Activated CD4-positive, alpha-beta memory T cell treated with anti-CD3 and anti-CD28 coated beads for 36 hours (primary cell): ENCODE measurements at regions not wholly inside any gene's neighbourhood (a gene's known extent, or its start where the extent isn't known, plus 50 kb on each side); places are given as distances from the start of the nearest gene placed in this dataset.
"Not testable (repeated sequence)": the region's sequence is repeated elsewhere in the genome, so short reads cannot be mapped to it uniquely, and the experiment has no call there.

Experiments
- CTCF ChIA-PET: fragments of 350-600 bp; sonication (Branson Sonifier 250); formaldehyde crosslinking; loops from one replicate; lab custom pipeline; 2021; ENCODE audit warnings: antibody characterized with exemption, inconsistent platforms; lab: Charles Lee
- POLR2A ChIA-PET: fragments of 350-600 bp; sonication (Branson Sonifier 250); formaldehyde crosslinking; loops from one replicate; lab custom pipeline; 2021; ENCODE audit warnings: antibody characterized with exemption; lab: Charles Lee
- DNase-seq: peaks from one replicate; pipeline ENCODE4 v3.0.0-alpha.2; 2020
- H3K27ac Mint-ChIP-seq: one replicate; pipeline ENCODE4 v1.8.0; 2021; ENCODE audit warnings: mixed read lengths
- H3K27me3 Mint-ChIP-seq: one replicate; pipeline ENCODE4 v1.8.0; 2021; ENCODE audit warnings: mixed read lengths
- H3K36me3 Mint-ChIP-seq: one replicate; pipeline ENCODE4 v1.8.0; 2021; ENCODE audit warnings: mixed read lengths
- H3K4me1 Mint-ChIP-seq: one replicate; pipeline ENCODE4 v1.8.0; 2021; ENCODE audit warnings: low read depth, mixed read lengths
- H3K4me3 Mint-ChIP-seq: one replicate; pipeline ENCODE4 v1.8.0; 2021; ENCODE audit warnings: mild to moderate bottlenecking, mixed read lengths
- H3K9me3 Mint-ChIP-seq: one replicate; pipeline ENCODE4 v1.8.0; 2021; ENCODE audit warnings: mixed read lengths
- intact Hi-C: fragments of 100-400 bp; cut with micrococcal nuclease; formaldehyde crosslinking; loops from one replicate; pipeline ENCODE4 v1.15.1; 2023

DNA sequence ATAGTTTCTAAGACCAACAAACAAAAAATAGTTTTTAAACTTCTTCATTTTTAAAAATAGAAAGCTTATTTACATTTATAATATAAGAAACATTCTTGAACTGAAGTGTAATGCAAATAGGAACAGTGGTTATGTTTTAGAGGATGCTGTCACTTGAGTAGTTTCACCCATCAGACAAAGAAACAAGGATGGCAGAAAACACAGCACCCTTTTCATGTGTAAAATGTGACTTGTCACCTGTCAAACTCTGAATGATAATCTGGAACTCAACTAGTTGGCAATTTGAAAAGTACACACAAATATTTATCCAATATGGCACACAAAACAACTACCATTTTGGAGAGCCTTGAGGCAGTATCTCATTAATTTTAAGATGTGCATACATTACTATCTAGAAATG is 816.0 kb downstream of the TSN start:
- H3K9me3 Mint-ChIP-seq, intact Hi-C loops, POLR2A ChIA-PET, H3K27me3 Mint-ChIP-seq, H3K36me3 Mint-ChIP-seq, H3K4me1 Mint-ChIP-seq, DNase-seq, H3K27ac Mint-ChIP-seq, H3K4me3 Mint-ChIP-seq: not testable (repeated sequence)
- CTCF ChIA-PET: interaction anchor here (0.7 kb wide), 1 partner anchor 88 kb away, joined by 4 read pairs; no protein-coding TSS in a partner anchor

DNA sequence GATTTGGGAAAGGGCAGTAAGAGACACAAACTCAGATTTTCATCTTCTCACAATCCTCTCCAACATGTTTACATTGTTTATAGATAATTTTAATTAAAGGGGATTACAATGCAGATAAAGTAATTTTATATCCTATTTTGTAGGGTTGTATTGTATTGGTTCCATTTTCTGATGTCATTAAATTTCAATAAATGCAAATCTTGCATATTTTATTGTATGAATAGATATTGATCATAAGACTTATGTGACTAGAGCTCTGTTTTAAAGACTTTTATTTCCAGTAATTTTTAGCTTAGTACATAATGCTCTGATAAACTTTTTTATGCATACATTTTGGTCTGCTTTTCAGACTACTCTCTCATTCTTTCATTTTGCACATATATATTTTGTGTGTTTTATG is 819.6 kb downstream of the TSN start:
- DNase-seq: no peak
- Mint-ChIP-seq H3K27ac (no peak overlapping the region), H3K36me3 (no peaks in the 10 kb centered on the region), H3K27me3 (no peaks in the 10 kb centered on the region), H3K4me3 (no peak overlapping the region), H3K9me3 (peaks cover 5% of the 10 kb centered on the region), H3K4me1 (no peaks in the 10 kb centered on the region)
- POLR2A ChIA-PET: no interaction called here
- CTCF ChIA-PET: no interaction called here
- intact Hi-C loops: no loop called here

DNA sequence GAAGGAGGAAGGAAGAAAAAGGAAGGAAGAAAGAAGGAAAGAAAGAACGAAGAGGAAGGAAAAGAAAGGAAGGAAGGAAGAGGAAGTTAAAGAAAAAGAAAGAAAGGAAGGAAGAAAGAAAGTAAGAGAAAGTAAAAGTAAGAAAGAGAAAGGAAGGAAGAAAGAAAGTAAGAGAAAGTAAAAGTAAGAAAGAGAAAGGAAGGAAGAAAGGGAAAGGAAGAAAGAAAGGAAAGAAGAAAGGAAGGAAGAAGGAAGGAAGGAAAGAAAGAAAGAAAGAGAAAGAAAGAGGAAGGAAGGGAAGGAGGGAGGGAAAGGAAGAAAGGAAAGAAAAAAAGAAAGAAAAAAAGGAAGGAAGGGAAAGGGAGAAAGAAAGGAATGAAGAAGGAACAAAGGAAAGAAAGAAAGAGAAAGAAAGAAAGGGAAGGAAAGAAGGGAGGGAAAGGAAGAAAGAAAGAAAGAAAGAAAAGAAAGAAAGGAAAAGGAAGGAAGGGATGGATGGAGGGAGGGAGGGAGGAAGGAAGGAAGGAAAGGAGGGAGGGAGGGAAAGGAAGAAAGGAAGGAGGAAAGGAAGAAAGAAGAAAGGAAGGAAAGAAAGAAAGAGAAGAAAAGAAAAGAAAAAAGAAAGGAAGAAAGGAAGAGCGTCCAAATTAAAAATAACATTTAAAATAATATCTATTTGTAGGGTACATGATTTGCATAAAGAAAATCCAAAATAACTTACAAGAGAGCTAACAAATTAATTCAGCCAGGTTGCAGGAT is 827.9 kb downstream of the TSN start:
- Mint-ChIP-seq H3K4me1 (no peaks in the 10 kb centered on the region), H3K4me3 (no peak overlapping the region), H3K36me3 (no peaks in the 10 kb centered on the region), H3K27ac (no peak overlapping the region), H3K27me3 (no peaks in the 10 kb centered on the region), H3K9me3 (peaks cover 17% of the 10 kb centered on the region)
- intact Hi-C loops: no loop called here
- ChIA-PET POLR2A (no interaction called here), CTCF (no interaction called here)
- no peak for DNase-seq

DNA sequence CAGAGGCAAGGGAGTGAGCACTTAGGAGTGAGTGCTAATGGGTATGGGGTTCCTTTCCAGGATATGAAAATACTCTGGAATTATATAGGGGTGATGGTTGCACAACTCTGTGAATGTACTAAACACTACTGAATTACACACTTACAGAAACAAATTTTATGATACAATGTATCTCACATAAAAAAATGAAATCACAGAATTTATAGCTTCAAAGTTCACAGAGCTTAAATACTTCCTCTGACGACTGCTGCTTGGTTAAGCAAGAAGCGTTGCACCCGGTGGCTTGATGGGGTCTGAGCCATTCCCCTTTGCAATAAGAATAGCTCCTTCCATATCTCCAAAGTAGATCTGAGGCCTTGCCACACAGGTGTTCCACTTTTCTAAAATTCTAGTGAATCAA is 835.1 kb downstream of the TSN start:
- ChIA-PET CTCF (no interaction called here), POLR2A (no interaction called here)
- H3K4me1 Mint-ChIP-seq: no peaks in the 10 kb centered on the region
- H3K9me3 Mint-ChIP-seq: peaks cover 9% of the 10 kb centered on the region
- intact Hi-C loops: no loop called here
- no peaks in the 10 kb centered on the region for H3K27me3 Mint-ChIP-seq
- H3K36me3 Mint-ChIP-seq: no peaks in the 10 kb centered on the region
- H3K27ac Mint-ChIP-seq: no peak overlapping the region
- DNase-seq: no peak
- H3K4me3 Mint-ChIP-seq: no peak overlapping the region

DNA sequence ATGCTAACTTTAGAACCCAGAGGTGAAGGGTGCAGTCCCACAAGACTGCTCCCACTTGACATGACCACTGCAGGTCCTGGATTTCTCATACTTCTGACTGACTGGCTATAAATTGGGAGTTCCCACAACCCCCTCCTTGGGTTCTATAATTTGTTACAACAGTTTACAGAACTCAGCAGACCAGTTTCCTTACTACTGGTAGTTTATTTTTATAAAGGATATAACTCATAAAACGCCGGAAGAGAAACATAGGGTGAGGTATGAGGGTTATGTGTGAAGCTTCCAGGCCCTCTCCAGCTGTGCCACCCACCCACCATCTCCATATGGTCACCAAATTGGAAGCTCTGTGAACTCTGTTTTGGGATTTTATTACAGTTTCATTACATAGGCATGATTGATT is 839.6 kb downstream of the TSN start:
- peaks cover 3% of the 10 kb centered on the region for H3K9me3 Mint-ChIP-seq
- intact Hi-C loops: no loop called here
- no peaks in the 10 kb centered on the region for H3K4me1 Mint-ChIP-seq
- no peaks in the 10 kb centered on the region for H3K36me3 Mint-ChIP-seq
- ChIA-PET CTCF (no interaction called here), POLR2A (no interaction called here)
- no peak overlapping the region for H3K27ac Mint-ChIP-seq
- no peaks in the 10 kb centered on the region for H3K27me3 Mint-ChIP-seq
- no peak for DNase-seq
- H3K4me3 Mint-ChIP-seq: no peak overlapping the region

DNA sequence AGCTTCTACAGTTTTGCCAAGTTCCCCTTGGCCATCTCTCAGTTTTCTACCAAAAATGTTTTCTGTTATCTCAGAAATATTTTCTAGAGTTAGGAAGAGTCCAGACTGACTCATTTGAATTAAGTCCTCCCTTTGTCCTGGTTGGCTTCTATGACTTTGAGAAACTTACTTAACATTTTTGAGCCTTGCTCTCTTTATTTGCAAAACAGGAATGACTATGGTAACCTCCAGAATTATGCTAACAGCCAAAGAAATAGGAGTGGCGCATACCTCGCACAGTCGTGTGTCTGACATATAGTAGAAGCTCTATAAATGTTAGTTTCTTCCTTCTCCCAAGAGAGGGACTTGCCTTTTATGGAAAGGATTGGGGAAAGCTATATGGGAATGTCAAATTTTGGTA is 841.1 kb downstream of the TSN start:
- H3K9me3 Mint-ChIP-seq: peaks cover 3% of the 10 kb centered on the region
- intact Hi-C loops: no loop called here
- no peak for DNase-seq
- ChIA-PET CTCF (no interaction called here), POLR2A (no interaction called here)
- no peaks in the 10 kb centered on the region for H3K27me3 Mint-ChIP-seq
- H3K27ac Mint-ChIP-seq: no peak overlapping the region
- H3K4me3 Mint-ChIP-seq: no peak overlapping the region
- no peaks in the 10 kb centered on the region for H3K4me1 Mint-ChIP-seq
- H3K36me3 Mint-ChIP-seq: no peaks in the 10 kb centered on the region

DNA sequence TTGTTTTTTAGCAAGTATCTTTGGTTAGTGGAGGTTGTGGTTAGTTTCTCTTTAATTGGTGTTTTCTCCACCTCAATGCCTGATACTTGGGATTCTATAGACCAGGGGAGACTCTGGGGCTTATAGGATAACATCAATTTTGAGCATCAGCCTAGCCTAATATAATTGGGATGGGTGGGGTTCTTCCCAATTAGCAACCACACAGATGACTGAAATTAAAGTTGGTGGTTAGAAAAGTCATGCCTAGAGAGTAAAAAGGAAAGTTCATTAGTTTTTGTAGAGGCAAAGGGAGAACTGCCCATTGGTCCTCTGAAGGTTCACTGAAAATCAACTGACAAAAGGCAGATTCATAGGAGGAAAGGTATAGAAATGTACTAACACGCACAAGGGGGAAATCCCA is 843.3 kb downstream of the TSN start:
- Mint-ChIP-seq H3K4me1 (no peaks in the 10 kb centered on the region), H3K4me3 (no peak overlapping the region), H3K27me3 (no peaks in the 10 kb centered on the region), H3K27ac (no peak overlapping the region), H3K9me3 (peaks cover 2% of the 10 kb centered on the region), H3K36me3 (no peaks in the 10 kb centered on the region)
- CTCF ChIA-PET: no interaction called here
- intact Hi-C loops: no loop called here
- POLR2A ChIA-PET: no interaction called here
- DNase-seq: no peak

DNA sequence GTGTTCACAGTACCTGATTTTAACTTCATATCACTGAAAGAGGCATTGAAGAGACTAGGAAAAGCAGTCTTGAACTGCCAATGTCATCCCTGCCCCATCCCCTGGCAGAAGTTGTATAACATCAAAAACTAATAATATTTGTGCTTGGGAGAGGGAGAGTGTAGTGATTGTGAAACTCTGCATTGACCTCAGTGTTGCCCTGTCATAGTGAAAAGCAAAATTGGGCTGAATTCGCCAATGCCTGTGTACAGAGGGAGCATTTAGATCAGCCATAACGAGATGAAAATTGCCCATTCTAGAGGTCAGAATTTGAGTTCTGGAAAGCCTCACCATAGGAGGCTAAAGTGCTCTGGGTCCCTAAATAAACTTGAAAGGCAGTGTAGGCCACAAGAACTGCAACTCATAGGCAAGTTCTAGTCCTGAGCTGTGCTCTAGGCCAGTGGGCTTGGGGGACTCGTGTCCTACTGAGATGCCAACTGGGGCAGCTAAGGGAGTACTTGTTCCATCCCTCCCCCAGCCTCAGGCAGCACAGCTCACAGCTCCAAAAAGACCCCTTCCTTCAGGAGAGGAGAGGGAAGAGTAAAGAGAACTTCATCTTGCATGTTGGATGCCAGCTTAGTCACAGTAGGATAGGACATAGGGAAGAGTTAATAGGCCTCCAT is 855.6 kb downstream of the TSN start:
- intact Hi-C loops: no loop called here
- POLR2A ChIA-PET: no interaction called here
- Mint-ChIP-seq H3K36me3 (no peaks in the 10 kb centered on the region), H3K27ac (no peak overlapping the region), H3K27me3 (no peaks in the 10 kb centered on the region), H3K4me3 (no peak overlapping the region), H3K9me3 (peaks cover 2% of the 10 kb centered on the region), H3K4me1 (no peaks in the 10 kb centered on the region)
- no peak for DNase-seq
- CTCF ChIA-PET: no interaction called here

DNA sequence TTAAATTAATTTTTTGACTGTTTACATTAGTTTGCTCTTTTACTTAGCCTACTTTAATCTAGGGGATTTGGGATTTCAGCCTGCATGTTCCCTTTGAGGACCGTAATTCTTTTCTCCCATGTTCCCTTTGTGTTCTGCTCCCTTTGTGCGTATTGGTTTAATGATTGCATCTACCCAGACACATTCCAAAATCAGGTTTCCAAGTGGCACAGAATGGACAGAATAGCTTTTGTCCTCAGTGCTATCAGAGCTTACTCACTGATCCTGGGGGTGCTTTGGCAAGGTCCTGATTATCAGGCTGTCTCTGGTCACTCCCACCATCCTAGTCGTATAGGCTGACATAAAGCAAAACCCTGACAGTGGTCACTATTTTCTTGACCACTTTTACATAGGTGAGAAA is 867.5 kb downstream of the TSN start:
- POLR2A ChIA-PET: no interaction called here
- no peak overlapping the region for H3K27ac Mint-ChIP-seq

DNA sequence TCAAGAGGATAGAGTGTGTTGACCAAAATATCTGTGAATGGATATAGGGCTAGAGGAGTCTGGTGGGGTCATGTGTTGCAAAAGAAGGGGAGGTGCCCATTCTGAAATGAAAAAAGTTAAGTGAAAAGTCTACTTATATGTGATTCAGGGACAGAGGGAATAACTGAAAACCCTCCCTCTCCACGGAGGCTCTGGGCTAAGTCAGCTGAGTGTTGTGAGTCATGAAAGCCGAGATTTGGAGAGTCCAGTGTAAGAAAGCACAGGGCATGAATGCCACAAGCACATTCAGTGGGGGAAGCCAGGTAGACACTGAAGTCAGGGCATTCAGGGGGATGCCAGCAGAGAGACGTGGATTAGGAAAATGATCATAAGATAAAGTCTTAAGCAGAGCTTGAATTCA is 871.9 kb downstream of the TSN start:
- no peaks in the 10 kb centered on the region for H3K36me3 Mint-ChIP-seq
- CTCF ChIA-PET: no interaction called here
- no peak for DNase-seq
- H3K9me3 Mint-ChIP-seq: peaks cover 17% of the 10 kb centered on the region
- H3K4me3 Mint-ChIP-seq: no peak overlapping the region
- H3K4me1 Mint-ChIP-seq: no peaks in the 10 kb centered on the region
- POLR2A ChIA-PET: no interaction called here
- intact Hi-C loops: no loop called here
- H3K27me3 Mint-ChIP-seq: no peaks in the 10 kb centered on the region
- no peak overlapping the region for H3K27ac Mint-ChIP-seq

More for the DNA sequence above, 867.5 kb downstream of the TSN start:
- intact Hi-C loops: no loop called here
- DNase-seq: no peak
- Mint-ChIP-seq H3K36me3 (no peaks in the 10 kb centered on the region), H3K4me3 (no peak overlapping the region), H3K9me3 (peaks cover 25% of the 10 kb centered on the region), H3K4me1 (no peaks in the 10 kb centered on the region), H3K27me3 (no peaks in the 10 kb centered on the region)
- CTCF ChIA-PET: no interaction called here

DNA sequence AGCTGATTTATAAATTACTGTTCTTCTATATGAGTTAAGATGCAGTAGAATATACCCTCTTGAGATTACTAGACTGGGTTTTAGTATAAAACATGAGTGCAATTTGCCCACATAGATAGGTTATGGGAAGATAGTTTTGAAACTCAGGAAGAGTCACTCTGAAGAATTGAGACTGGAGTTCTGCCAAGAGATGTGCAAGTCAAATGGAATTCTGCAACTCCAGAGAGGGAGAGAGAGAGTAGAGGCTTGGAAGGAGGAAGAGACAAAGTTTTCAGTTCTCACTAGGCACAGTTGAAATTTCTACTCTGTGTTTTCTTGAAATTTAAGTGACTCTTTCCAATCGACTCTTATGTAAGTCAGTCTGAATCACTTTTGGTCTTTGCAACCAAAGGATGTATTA is 878.8 kb downstream of the TSN start:
- H3K27ac Mint-ChIP-seq: no peak overlapping the region
- intact Hi-C loops: no loop called here
- no peaks in the 10 kb centered on the region for H3K4me1 Mint-ChIP-seq
- no peak overlapping the region for H3K4me3 Mint-ChIP-seq
- no peaks in the 10 kb centered on the region for H3K27me3 Mint-ChIP-seq
- no peaks in the 10 kb centered on the region for H3K36me3 Mint-ChIP-seq
- peaks cover 10% of the 10 kb centered on the region for H3K9me3 Mint-ChIP-seq
- CTCF ChIA-PET: no interaction called here
- no peak for DNase-seq
- POLR2A ChIA-PET: no interaction called here

DNA sequence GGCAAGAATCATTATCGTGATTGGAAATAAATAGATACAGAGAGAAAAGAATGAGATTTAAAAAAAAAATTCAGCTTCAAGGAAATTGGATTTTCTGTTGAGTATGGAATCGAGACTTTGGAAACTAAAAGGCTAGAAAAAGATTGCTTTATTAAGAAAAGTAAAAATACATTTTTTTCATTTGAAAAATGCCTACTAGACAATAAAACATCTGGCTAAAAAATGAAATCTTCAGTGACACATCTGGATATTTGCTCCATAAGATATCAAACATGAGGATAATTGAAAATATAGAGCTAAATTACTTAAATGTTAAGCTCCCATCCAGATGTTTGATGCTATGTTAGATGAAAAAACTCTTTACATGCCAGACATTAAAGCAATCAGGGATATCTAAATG is 879.5 kb downstream of the TSN start:
- no peak for DNase-seq
- ChIA-PET CTCF (no interaction called here), POLR2A (no interaction called here)
- Mint-ChIP-seq H3K9me3 (peaks cover 7% of the 10 kb centered on the region), H3K27me3 (no peaks in the 10 kb centered on the region), H3K36me3 (no peaks in the 10 kb centered on the region), H3K4me3 (no peak overlapping the region), H3K27ac (no peak overlapping the region), H3K4me1 (no peaks in the 10 kb centered on the region)
- intact Hi-C loops: no loop called here

DNA sequence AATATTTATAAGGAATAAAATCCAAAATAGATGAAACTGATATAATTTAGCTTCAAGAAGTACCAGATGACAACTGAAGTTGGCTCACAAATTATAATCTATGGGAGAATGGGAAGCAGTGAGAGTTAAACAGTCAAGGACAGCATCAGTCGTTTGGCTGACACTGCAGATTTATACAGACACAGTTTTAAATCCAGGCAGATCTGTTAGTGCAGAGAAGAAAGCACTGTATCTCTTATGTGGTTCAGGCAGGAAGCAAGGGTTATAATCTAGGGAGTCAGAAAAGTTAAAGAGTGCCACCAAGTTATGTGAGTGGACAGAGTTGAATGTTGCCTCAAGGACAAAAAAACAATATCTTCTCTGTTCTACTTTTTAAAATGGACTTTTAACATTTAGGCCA is 880.2 kb downstream of the TSN start:
- CTCF ChIA-PET: no interaction called here
- peaks cover 7% of the 10 kb centered on the region for H3K9me3 Mint-ChIP-seq
- H3K36me3 Mint-ChIP-seq: no peaks in the 10 kb centered on the region
- no peak for DNase-seq
- POLR2A ChIA-PET: no interaction called here
- no peak overlapping the region for H3K27ac Mint-ChIP-seq
- intact Hi-C loops: no loop called here
- H3K4me3 Mint-ChIP-seq: no peak overlapping the region
- H3K4me1 Mint-ChIP-seq: no peaks in the 10 kb centered on the region
- H3K27me3 Mint-ChIP-seq: no peaks in the 10 kb centered on the region
